GM10266 (cell line): ENCODE measurements at regions not wholly inside any gene's neighbourhood (a gene's known extent, or its start where the extent isn't known, plus 50 kb on each side); places are given as distances from the start of the nearest gene placed in this dataset.

Experiments used
- DNase-seq: peaks from one replicate; pipeline ENCODE4 v3.0.0; 2012; ENCODE audit errors: extremely low spot score
- CTCF ChIP-seq: IDR thresholded peaks from 2 replicates; pipeline ENCODE4 v1.5.1; 2012; ENCODE audit warnings: mild to moderate bottlenecking, low read depth; ENCODE audit not compliant: control insufficient read depth, insufficient read depth; ENCODE audit errors: missing control alignments

GRCh38 chr2:239687441-239687840 is 286.6 kb upstream of the HDAC4 start:
- no peak for TF ChIP-seq CTCF
- DNase-seq, result no peak

- no peak for DNase-seq
- no peak for TF ChIP-seq CTCF
Measured at GRCh38 chr2:239685965-239686364, 285.1 kb upstream of the HDAC4 start.

- TF ChIP-seq CTCF, result no peak
- DNase-seq, result no peak
Measured at GRCh38 chr2:239685556-239685955, 284.7 kb upstream of the HDAC4 start.

- no peak for TF ChIP-seq CTCF
Measured at GRCh38 chr2:239684996-239685395, 284.2 kb upstream of the HDAC4 start.

GRCh38 chr2:239684271-239684810 is 283.5 kb upstream of the HDAC4 start:
- no peak for DNase-seq

More at GRCh38 chr2:239684996-239685395, 284.2 kb upstream of the HDAC4 start:
- DNase-seq, result no peak

GRCh38 chr2:239682518-239682917 is 281.7 kb upstream of the HDAC4 start:
- DNase-seq, result no peak
- TF ChIP-seq CTCF, result no peak

More at GRCh38 chr2:239684271-239684810, 283.5 kb upstream of the HDAC4 start:
- TF ChIP-seq CTCF, result no peak

- no peak for TF ChIP-seq CTCF
- DNase-seq, result no peak
Measured at GRCh38 chr2:239679755-239680154, 278.9 kb upstream of the HDAC4 start.
